Effector CD4-positive, alpha-beta T cell (primary cell): ENCODE measurements at regions not wholly inside any gene's neighbourhood (a gene's known extent, or its start where the extent isn't known, plus 50 kb on each side); places are given as distances from the start of the nearest gene placed in this dataset.

ENCODE experiments used
- DNase-seq: peaks from one replicate; pipeline ENCODE4 v3.0.0-alpha.2; 2020

GRCh38 chr13:104450006-104450405 is 1383.8 kb upstream of the SLC10A2 start:
- no peak for DNase-seq

- DNase-seq = no peak
Measured at GRCh38 chr13:104447348-104447747, 1381.1 kb upstream of the SLC10A2 start.

DNA sequence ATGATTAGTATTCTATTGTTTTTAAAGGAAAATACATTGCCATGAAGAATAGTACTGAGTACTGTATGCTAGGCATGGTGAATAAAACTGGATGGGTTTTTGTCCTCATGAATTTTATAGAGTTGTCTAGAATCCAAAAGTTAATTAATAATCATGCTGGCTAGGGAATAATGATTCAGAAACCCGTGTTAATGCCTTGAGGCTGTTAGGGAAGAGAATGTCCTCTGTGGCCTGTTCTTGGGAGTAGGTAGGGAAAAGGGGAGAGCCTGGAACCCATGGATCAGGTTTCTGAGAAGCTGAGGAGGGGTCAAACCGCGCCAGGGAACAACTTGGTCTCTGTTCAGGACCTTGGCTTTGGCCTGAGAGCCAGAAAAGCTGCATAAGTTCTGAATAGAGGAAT is 1376.3 kb upstream of the SLC10A2 start:
- no peak for DNase-seq

DNA sequence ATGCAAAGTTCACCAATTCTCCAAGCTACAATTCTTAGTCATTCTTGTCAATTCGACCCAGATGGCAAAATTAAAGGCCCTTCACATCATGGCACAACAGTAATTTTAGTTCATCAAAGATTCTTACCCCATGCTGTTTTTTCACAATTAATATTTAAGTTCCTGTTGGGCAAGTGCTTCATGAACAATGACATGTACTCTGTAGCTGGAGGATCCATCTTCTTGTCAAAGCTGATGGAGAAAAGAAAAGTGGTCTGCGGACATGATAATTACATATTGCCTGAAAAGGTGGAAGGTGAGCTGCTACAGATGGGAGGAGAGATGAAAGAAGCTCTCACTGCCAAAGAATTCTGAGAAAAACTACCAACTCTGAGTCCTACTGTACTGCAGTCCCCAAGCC is 1370.3 kb upstream of the SLC10A2 start:
- DNase-seq = no peak

DNA sequence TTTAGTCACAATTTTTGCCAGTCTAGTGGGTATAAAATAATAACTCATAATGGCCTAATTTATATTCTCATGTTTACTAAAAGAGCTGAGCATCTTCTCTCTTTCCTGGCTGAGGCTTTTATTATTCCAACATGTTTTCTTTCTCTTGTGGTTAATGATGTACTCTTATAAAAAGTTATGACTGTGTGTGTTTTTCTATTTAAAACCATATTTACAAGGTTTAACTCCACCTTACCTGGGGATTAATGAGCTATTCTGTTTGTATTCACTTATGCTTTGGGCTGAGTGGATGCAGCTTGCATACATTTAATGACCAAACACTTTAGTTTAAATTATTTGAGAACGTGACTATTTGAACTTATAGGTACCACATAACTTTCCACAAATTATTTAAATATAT is 1365.7 kb upstream of the SLC10A2 start:
- DNase-seq = no peak

GRCh38 chr13:104426435-104426834 is 1360.2 kb upstream of the SLC10A2 start:
- DNase-seq = no peak

GRCh38 chr13:104422668-104423067 is 1356.5 kb upstream of the SLC10A2 start:
- no peak for DNase-seq

- no peak for DNase-seq
Measured at GRCh38 chr13:104416973-104417372, 1350.8 kb upstream of the SLC10A2 start.

DNA sequence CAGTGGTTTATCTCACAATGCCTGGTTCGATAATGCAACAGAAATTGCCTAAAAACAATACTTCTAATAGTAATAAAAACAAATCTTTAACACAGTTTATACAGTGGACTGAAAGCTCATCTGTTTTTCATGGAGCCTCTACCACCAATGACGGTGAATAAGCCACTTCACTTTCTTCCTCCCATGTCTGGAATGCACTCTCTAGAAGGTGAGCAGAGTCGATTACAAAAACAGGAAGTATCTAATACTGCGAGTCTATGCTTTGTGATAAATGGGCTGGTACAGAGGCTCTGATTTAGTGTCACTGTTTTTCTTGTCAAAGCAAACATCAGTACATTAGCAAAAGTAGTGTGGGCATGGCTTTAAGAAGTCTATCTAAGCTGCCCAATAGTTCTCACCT is 1348.6 kb upstream of the SLC10A2 start:
- no peak for DNase-seq

GRCh38 chr13:104414181-104414580 is 1348.0 kb upstream of the SLC10A2 start:
- no peak for DNase-seq

DNA sequence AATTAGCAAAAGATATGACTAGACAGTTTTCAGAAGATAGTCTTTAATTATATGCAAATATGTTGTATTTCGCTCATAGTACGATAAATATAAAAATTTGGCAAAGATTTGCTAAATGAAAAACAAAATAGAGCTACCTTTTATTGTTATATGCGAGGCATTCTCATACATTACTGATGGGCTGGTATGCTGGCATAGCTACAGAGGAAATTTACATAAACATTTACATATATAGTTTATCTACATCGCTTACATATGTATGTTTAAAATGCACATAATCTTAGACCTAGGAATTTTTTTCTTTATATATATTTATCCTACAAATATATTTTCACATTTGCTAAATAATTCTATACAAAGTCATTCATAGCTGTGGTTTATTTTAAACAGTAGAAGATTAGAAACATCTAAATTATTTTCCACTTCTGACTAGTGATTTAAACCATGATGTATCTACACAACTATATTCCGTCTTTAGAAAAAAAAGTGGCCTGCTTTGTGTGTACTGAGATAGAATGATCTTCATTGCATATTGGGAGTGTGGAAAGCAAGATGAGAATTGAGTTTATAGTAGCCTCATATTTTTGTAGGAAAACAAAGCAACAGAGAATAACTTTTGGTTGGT is 1345.0 kb upstream of the SLC10A2 start:
- DNase-seq = no peak

DNA sequence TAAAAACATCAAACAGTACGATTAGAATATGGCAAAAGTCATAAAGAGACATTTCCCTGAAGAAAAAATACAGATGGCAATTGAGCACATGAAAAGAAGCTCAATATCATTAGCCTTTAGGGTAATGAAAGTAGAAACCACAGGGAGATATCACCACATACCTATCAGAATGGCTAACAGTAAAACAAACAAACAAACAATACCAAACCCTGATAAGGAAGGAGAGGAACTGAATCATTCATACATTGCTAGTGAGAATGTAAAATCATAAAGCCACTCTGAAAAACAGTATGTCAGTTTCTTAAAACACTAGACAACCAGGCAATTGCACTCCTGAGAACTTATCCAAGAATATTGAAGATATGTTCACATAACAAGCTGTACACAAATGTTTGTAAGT is 1342.5 kb upstream of the SLC10A2 start:
- DNase-seq = no peak

DNA sequence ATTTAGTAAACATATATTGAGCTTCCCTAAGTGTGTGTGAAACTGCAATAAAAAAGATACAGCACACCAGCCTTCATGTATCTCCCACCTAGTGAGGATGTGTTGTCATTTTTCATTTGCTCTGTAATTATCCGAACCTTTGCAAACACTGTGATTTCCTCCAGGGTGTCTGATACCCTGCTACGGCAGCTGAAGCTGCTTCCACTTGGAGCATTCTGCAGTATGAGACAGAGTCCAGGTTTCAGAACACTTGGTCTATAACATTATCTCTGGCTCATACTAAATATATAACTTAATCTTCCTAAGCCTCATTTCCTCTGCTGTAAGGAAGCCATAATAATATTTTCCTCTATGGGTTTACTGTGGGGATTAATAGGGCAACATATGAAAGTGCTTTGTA is 1338.1 kb upstream of the SLC10A2 start:
- DNase-seq = no peak

- DNase-seq = no peak
Measured at GRCh38 chr13:104389691-104390090, 1323.5 kb upstream of the SLC10A2 start.

DNA sequence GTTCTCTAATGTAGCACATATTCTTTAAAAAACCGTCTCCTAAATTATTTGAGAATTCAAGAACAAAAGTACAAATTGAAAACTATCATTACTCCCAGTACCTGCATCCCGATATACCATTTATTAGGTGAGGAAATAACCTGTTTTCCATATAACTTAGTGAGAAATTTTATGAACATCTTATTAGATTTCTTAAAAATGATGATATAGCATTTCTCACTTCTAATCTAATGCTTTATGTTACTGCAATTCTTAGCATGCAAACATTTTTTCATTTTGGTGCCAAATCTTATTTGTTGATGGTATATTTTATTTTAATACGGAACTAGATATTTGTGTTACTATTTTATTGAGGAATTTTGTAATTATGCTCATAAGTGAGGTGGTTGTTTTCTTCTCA is 1321.3 kb upstream of the SLC10A2 start:
- DNase-seq = no peak

DNA sequence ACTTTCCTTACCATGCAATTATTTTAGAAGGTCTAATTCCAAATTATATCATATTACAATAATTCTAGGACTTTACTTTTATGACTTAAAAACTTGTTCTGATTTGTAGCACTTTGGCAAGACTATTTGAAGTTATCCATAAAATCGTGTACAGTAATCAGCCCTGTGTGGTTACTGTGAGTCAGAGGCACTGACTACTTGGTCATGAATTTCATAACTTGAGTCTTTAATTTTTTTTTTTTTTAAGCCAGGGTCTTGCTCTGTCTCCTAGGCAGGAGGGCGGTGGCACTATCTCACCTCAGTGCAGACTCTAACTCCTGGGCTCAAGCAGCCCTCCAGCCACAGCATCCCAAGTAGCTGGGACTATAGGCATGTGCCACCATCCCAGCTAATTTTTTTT is 1319.2 kb upstream of the SLC10A2 start:
- no peak for DNase-seq

- DNase-seq = no peak
Measured at GRCh38 chr13:104382951-104383350, 1316.7 kb upstream of the SLC10A2 start.

GRCh38 chr13:104376588-104376987 is 1310.4 kb upstream of the SLC10A2 start:
- DNase-seq = no peak

- no peak for DNase-seq
Measured at GRCh38 chr13:104375614-104376013, 1309.4 kb upstream of the SLC10A2 start.

DNA sequence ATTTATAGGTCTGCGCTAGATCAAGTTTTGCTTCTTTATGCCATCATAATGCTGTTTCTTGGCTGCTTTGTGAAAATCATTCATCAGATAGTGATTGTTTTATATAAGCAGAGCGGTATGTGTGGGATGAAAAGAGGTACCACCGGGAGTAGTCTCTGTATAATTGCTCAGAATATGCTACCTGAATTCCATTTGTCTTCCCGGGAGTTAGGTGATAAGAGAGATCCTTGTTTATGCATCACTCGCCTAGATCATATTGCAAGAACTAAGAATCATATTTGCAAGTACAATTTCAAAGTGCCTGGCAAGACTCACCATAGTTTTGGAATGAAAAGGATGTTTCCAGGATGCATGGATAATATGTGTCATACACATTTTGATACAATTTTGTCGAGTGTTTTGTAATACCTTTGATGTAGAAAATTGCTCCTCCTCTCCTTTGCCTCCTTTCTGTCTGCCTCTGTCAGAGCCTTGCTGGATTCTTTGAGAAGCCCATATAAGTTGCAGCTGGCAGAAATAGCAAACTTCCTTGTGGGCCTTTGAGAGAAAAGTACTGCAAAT is 1306.0 kb upstream of the SLC10A2 start:
- DNase-seq = no peak

GRCh38 chr13:104365430-104365829 is 1299.2 kb upstream of the SLC10A2 start:
- DNase-seq = no peak

DNA sequence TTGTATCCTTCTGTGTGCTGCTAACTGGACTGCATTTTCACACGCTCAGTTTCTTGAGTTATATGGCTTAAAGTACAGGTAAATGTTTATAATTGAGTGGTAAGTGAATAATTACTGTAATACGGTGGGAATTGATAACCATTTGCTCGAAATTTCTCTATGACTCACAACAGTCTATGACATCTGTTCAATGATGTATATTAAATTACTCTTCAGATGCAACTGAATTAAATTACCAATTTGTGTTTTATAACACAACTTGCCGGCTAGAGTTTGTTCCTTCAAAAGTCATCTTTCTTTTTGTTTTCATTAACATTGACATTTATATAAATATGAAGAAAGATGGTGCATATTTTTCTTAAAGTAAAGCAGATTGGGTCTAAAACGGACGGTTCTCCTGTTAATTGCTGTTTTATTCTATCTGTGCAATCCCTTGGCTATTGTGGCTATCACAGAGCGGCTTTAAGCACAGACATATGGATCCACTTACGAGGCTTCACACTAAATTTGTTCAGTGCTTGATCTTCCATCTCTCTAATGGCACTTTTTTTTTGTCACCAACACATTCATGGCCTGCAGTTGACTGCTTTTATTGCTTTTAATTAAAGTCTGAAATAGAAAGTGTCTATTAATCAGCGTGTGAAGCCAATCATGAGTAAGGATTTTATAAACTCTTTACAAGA is 1291.6 kb upstream of the SLC10A2 start:
- DNase-seq = no peak

DNA sequence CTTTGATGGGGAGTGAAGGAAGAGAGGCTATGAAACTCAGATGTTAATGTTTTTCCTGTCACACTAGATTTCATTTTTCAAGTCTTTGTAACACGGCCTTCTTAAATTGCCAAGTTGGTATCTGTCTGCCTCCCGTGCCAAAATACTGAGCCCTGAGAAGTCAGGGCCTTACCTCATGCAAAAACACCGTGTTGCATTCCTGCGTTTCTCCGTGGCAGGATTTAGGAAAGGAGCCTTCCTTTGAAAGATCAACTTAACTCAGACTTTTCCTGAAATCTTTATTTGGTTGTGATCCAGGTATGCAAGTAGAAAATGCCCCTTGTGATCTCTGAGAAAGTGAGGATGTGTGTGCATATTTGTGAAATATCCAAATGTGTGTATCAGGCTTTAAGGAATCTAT is 1291.0 kb upstream of the SLC10A2 start:
- DNase-seq = no peak

DNA sequence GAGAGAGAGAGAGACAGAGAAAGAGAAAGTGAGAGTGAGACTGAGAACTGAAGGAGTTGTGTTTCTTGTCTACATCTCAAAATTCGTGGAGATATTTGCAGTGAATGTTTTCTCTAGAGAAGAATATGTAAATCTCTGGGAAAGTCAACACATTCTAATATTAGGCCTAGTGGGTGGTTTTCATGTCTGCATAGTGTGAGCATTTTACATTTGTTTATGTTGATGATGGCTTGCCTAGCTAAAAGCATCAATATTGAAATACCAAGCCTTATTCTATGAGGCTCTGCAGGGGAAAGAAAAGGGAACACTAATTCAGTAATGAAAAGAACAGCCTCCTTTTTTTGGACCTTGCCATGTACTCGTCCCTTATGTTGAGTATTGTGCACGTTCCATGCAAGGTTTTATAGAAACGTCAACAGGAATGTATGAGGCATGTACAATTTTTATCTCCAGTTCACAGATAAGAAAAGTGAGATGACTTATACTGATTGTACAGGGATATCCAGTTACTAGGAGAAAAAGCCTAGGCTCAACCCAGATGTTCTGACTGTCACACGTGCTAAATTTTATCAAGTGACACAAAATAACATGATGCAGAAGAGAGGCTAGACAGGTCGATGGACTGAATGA is 1288.9 kb upstream of the SLC10A2 start:
- DNase-seq = no peak
